ENCODE measurements at regions not wholly inside any gene's neighbourhood (a gene's known extent, or its start where the extent isn't known, plus 50 kb on each side); places are given as distances from the start of the nearest gene placed in this dataset.

GRCh38 chr11:45368697-45369096 is 82.6 kb upstream of the SYT13 start:
- TF ChIP-seq TAF1 (IDR thresholded peaks at IDR 0.05; ENCODE audit: low read depth, low read length) (no peak), SPI1 (IDR thresholded peaks at IDR 0.05; ENCODE audit: low read depth, low read length) (no peak)
- FAIRE-seq: no peak

GRCh38 chr11:45366619-45367190 is 80.6 kb upstream of the SYT13 start:
- DNase-seq (ENCODE audit: insufficient read length, low spot score) (no peak), FAIRE-seq (no peak)
- TF ChIP-seq PAX5 (IDR thresholded peaks at IDR 0.05; ENCODE audit: insufficient read depth, low read length, severe bottlenecking) (no peak), POLR2AphosphoS5 (IDR thresholded peaks at IDR 0.05; ENCODE audit: low read depth, low read length) (no peak), POU2F2 (IDR thresholded peaks at IDR 0.05; ENCODE audit: low read depth, low read length) (no peak)

More at GRCh38 chr11:45368697-45369096, 82.6 kb upstream of the SYT13 start:
- no peak for DNase-seq (ENCODE audit: insufficient read length, low spot score)

- TF ChIP-seq SPI1 (IDR thresholded peaks at IDR 0.05; ENCODE audit: low read depth, low read length): no peak
- no peak for TF ChIP-seq POLR2AphosphoS5 (IDR thresholded peaks at IDR 0.05; ENCODE audit: low read depth, low read length)
- TF ChIP-seq POU2F2 (IDR thresholded peaks at IDR 0.05; ENCODE audit: low read depth, low read length): no peak
- TF ChIP-seq TAF1 (IDR thresholded peaks at IDR 0.05; ENCODE audit: low read depth, low read length): no peak
- TF ChIP-seq PAX5 (IDR thresholded peaks at IDR 0.05; ENCODE audit: insufficient read depth, low read length, severe bottlenecking): no peak
- no peak for TF ChIP-seq POLR2A (IDR thresholded peaks at IDR 0.05; ENCODE audit: low read depth, low read length)
- DNase-seq (ENCODE audit: insufficient read length, low spot score) (no peak), FAIRE-seq (no peak)
These were observed 79.9 kb upstream of the SYT13 start for GRCh38 chr11:45365961-45366618.

GRCh38 chr11:45362636-45363035 is 76.5 kb upstream of the SYT13 start:
- no peak for DNase-seq (ENCODE audit: insufficient read length, low spot score)
- no peak for FAIRE-seq
- TF ChIP-seq TAF1 (IDR thresholded peaks at IDR 0.05; ENCODE audit: low read depth, low read length) (no peak), POU2F2 (IDR thresholded peaks at IDR 0.05; ENCODE audit: low read depth, low read length) (no peak), POLR2A (IDR thresholded peaks at IDR 0.05; ENCODE audit: low read depth, low read length) (no peak), PAX5 (IDR thresholded peaks at IDR 0.05; ENCODE audit: insufficient read depth, low read length, severe bottlenecking) (no peak), SPI1 (IDR thresholded peaks at IDR 0.05; ENCODE audit: low read depth, low read length) (no peak), POLR2AphosphoS5 (IDR thresholded peaks at IDR 0.05; ENCODE audit: low read depth, low read length) (no peak)

GRCh38 chr11:45361551-45361950 is 75.4 kb upstream of the SYT13 start:
- TF ChIP-seq POLR2AphosphoS5 (IDR thresholded peaks at IDR 0.05; ENCODE audit: low read depth, low read length) (no peak), PAX5 (IDR thresholded peaks at IDR 0.05; ENCODE audit: insufficient read depth, low read length, severe bottlenecking) (no peak), TAF1 (IDR thresholded peaks at IDR 0.05; ENCODE audit: low read depth, low read length) (no peak)
- DNase-seq (ENCODE audit: insufficient read length, low spot score) (no peak), FAIRE-seq (no peak)

- FAIRE-seq (no peak), DNase-seq (ENCODE audit: insufficient read length, low spot score) (no peak)
- TF ChIP-seq PAX5 (IDR thresholded peaks at IDR 0.05; ENCODE audit: insufficient read depth, low read length, severe bottlenecking) (no peak), POU2F2 (IDR thresholded peaks at IDR 0.05; ENCODE audit: low read depth, low read length) (no peak), SPI1 (IDR thresholded peaks at IDR 0.05; ENCODE audit: low read depth, low read length) (no peak), TAF1 (IDR thresholded peaks at IDR 0.05; ENCODE audit: low read depth, low read length) (no peak), POLR2A (IDR thresholded peaks at IDR 0.05; ENCODE audit: low read depth, low read length) (no peak), POLR2AphosphoS5 (IDR thresholded peaks at IDR 0.05; ENCODE audit: low read depth, low read length) (no peak)
These were observed 69.5 kb upstream of the SYT13 start for GRCh38 chr11:45355706-45356041.

GRCh38 chr11:45354976-45355705 is 69.0 kb upstream of the SYT13 start:
- FAIRE-seq: peak; percentile 79
- DNase-seq (ENCODE audit: insufficient read length, low spot score): peak; percentile 42
- TF ChIP-seq SPI1 (IDR thresholded peaks at IDR 0.05; ENCODE audit: low read depth, low read length) (peak; percentile 58; the same call in 1 of the 2 replicates), POLR2A (IDR thresholded peaks at IDR 0.05; ENCODE audit: low read depth, low read length) (no peak), POU2F2 (IDR thresholded peaks at IDR 0.05; ENCODE audit: low read depth, low read length) (no peak), POLR2AphosphoS5 (IDR thresholded peaks at IDR 0.05; ENCODE audit: low read depth, low read length) (no peak)

GRCh38 chr11:45348729-45349128 is 62.6 kb upstream of the SYT13 start:
- no peak for FAIRE-seq

GRCh38 chr11:45347348-45348082 is 61.4 kb upstream of the SYT13 start:
- DNase-seq (ENCODE audit: insufficient read length, low spot score) (no peak), FAIRE-seq (no peak)
- TF ChIP-seq POLR2A (IDR thresholded peaks at IDR 0.05; ENCODE audit: low read depth, low read length) (no peak), POU2F2 (IDR thresholded peaks at IDR 0.05; ENCODE audit: low read depth, low read length) (no peak), TAF1 (IDR thresholded peaks at IDR 0.05; ENCODE audit: low read depth, low read length) (no peak), PAX5 (IDR thresholded peaks at IDR 0.05; ENCODE audit: insufficient read depth, low read length, severe bottlenecking) (no peak), SPI1 (IDR thresholded peaks at IDR 0.05; ENCODE audit: low read depth, low read length) (no peak), POLR2AphosphoS5 (IDR thresholded peaks at IDR 0.05; ENCODE audit: low read depth, low read length) (no peak)

More at GRCh38 chr11:45348729-45349128, 62.6 kb upstream of the SYT13 start:
- no peak for DNase-seq (ENCODE audit: insufficient read length, low spot score)
- no peak for TF ChIP-seq SPI1 (IDR thresholded peaks at IDR 0.05; ENCODE audit: low read depth, low read length)
- no peak for TF ChIP-seq POU2F2 (IDR thresholded peaks at IDR 0.05; ENCODE audit: low read depth, low read length)

- FAIRE-seq (no peak), DNase-seq (ENCODE audit: insufficient read length, low spot score) (no peak)
- TF ChIP-seq POU2F2 (IDR thresholded peaks at IDR 0.05; ENCODE audit: low read depth, low read length): no peak
- TF ChIP-seq POLR2A (IDR thresholded peaks at IDR 0.05; ENCODE audit: low read depth, low read length): no peak
- TF ChIP-seq PAX5 (IDR thresholded peaks at IDR 0.05; ENCODE audit: insufficient read depth, low read length, severe bottlenecking): no peak
- TF ChIP-seq SPI1 (IDR thresholded peaks at IDR 0.05; ENCODE audit: low read depth, low read length): no peak
- TF ChIP-seq POLR2AphosphoS5 (IDR thresholded peaks at IDR 0.05; ENCODE audit: low read depth, low read length): no peak
- no peak for TF ChIP-seq TAF1 (IDR thresholded peaks at IDR 0.05; ENCODE audit: low read depth, low read length)
These were observed 59.4 kb upstream of the SYT13 start for GRCh38 chr11:45345491-45345890.
